Upper lobe of left lung (tissue), 4 donors: ENCODE measurements at regions not wholly inside any gene's neighbourhood (a gene's known extent, or its start where the extent isn't known, plus 50 kb on each side); places are given as distances from the start of the nearest gene placed in this dataset.

Source experiments
- EP300 ChIP-seq, 4 donors: sonication (generic); formaldehyde crosslinking; IDR thresholded peaks; one replicate each; pipeline ENCODE4 v1.5.1; 2017; ENCODE audit warnings: antibody characterized with exemption in 4 of 4, control low read depth in 2 of 4
- POLR2A ChIP-seq, 4 donors: fragments of 450-650 bp; IDR thresholded peaks; one replicate each; pipeline ENCODE4 v1.5.1; 2016 to 2017; ENCODE audit warnings: antibody characterized with exemption in 4 of 4, mild to moderate bottlenecking in 2 of 4
- POLR2AphosphoS5 ChIP-seq, 2 donors: sonication (generic); formaldehyde crosslinking; IDR thresholded peaks; one replicate each; pipeline ENCODE4 v1.5.1; 2017; ENCODE audit warnings: antibody characterized with exemption in 2 of 2
- TF ChIP-seq, protein P1 (sequence below), 6 experiments: fragments of 450-650 bp in 4 of 6; fragments of 200-600 bp in 2 of 6; sonication (generic) in 2 of 6; IDR thresholded peaks; one replicate each; pipeline ENCODE4 v1.5.1; 2016 to 2019; ENCODE audit warnings: antibody characterized with exemption in 6 of 6

- TF ChIP-seq, protein P1, sequence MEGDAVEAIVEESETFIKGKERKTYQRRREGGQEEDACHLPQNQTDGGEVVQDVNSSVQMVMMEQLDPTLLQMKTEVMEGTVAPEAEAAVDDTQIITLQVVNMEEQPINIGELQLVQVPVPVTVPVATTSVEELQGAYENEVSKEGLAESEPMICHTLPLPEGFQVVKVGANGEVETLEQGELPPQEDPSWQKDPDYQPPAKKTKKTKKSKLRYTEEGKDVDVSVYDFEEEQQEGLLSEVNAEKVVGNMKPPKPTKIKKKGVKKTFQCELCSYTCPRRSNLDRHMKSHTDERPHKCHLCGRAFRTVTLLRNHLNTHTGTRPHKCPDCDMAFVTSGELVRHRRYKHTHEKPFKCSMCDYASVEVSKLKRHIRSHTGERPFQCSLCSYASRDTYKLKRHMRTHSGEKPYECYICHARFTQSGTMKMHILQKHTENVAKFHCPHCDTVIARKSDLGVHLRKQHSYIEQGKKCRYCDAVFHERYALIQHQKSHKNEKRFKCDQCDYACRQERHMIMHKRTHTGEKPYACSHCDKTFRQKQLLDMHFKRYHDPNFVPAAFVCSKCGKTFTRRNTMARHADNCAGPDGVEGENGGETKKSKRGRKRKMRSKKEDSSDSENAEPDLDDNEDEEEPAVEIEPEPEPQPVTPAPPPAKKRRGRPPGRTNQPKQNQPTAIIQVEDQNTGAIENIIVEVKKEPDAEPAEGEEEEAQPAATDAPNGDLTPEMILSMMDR (IDR thresholded peaks at IDR 0.05) = no peak
- TF ChIP-seq POLR2AphosphoS5 (IDR thresholded peaks at IDR 0.05) (no peak), EP300 (IDR thresholded peaks at IDR 0.05) (no peak), POLR2A (IDR thresholded peaks at IDR 0.05) (no peak)
These were observed 113.2 kb downstream of the FANCF start for GRCh38 chr11:22512457-22512856.
